Anterior cingulate cortex (tissue), 58 donors: ENCODE measurements at regions not wholly inside any gene's neighbourhood (a gene's known extent, or its start where the extent isn't known, plus 50 kb on each side); places are given as distances from the start of the nearest gene placed in this dataset.

Experiments
- DNase-seq, 58 donors: peaks; one replicate each; lab custom pipeline; 2025; lab: John Stamatoyannopoulos, UW

DNA sequence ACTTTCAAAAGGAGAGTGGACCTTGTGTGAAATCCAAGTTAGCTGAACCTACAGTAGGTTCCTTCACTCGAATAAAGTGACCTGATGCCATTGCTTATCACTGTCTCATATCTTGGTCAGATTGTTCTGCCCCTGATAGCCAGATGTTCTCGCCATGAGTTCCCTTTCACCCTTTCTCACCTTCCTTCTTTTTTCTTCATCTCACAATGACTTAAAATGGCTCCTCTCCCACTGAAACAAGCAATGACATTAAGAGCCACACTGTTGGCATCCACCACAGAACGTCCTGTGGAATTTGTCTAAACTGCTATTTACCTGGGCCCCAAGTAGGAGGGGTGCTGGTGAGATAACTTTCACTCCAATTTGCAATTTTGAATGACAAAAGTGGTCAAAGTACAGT, 227.6 kb upstream of the PPP1R2C start:
- DNase-seq, result no peak

DNA sequence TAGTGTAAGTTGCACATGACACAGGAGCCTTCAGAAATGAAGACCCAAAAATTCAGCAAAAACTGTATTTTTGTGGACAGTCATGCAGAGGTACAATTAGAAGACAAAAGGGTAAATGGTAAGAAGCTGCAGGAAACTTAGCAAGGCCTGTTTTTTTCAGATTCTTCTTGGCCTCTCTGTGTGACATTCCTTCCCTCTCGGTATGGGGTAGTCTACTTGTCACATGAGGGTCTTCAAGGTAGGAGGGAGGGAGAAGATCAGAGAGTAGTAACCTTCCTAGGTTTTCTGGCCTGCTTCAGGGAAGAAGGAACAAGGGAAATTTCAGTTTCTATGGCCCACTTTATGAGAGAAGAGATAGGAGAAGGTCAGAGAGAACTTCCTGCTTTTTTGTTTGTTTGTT, 230.4 kb upstream of the PPP1R2C start:
- no peak for DNase-seq

DNA sequence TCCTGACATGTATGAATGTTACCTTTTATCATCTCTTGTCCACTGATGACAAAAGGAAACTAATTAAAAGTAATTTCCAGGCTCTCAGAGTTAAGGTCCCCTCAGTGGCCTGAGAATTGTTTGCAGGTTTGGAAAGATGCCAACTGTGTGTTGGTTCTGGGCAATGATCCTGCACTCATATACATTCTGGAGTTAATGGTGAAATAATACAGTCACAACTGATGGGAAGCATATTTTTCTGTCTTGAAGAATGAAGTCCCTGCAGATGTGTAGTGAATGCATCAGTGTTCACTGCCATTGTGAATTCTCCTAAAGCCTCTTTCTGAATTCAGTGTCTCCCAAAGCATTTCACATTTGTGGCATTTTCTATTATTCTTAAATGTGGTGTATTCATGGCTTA, 238.1 kb upstream of the PPP1R2C start:
- no peak for DNase-seq

DNA sequence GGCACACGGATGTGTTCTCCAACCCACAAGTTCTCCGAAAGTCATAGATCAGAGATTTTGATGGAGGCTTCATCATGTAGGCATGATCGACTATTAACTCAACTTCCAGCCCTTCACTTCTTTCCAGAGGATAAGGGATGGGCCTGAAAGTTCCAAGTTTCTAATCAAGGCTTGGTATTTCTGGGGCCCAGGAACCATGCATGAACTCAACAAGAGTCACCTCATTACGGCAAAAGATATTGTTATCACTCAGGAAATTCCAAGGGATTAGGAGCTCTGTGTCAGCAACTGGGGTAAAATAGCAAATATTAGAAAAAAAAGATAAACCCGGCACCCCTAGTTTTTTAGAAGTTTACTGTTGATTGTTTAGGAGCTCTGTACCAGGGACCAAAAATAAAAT, 240.1 kb upstream of the PPP1R2C start:
- no peak for DNase-seq

DNA sequence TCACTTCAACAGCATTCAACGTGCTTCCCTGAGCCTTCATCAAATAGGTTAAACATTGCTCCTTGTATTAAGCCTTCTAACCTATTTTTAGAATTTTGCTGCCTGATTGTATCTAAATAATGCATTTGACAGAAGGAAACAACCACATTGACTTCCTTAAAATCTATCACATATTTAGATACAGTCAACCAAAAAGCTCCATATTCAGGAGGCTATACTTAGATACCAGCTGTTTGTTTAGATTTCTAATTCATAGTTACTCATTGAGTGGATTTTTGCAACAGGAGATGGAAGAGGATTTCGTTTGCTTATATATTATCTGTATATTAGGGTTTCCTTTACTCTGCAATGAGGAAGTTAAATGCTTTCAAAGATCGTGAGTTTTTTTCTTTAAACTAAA, 241.1 kb upstream of the PPP1R2C start:
- DNase-seq, result no peak

DNA sequence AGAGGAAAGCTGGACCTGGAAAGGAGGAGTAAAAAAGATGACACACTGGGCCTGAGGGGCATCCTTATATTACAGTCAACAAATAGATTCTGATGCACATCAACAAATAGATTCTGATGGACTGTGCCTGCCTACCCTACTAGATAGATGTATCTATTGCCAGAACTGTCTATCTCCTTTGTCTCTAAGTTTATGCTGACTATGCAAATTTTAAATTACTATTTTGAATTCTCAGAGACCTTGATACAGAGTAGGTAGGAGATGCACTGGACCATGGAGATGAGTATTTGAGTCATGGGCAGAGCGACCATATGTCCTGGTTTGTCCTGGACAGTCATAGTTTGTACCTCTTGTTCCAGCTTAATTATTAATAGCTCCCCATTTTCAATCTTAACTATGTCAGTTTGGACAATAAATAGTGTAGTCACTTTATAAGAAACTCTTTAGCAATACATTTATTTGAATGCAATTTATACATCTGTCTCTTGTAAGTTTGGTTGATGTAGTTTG, 247.9 kb upstream of the PPP1R2C start:
- no peak for DNase-seq

DNA sequence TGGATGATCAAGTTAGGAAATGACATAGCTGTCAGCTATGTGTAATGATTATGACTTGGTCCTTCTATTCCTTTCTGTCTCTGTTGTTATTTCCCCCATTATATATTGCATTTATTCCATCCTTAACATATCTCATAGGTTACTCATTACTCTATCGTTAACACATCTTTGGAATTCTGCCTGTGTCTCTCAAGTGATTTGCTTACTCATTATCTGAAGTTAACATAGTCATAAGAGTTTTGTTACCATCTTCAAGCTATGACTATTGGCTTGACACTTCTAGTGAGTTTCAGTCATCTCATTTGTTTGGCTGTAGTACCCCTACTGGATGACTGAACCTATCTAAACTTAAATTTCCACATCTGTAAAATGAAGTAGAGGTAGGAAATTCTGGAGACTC, 286.1 kb upstream of the PPP1R2C start:
- DNase-seq, result no peak

DNA sequence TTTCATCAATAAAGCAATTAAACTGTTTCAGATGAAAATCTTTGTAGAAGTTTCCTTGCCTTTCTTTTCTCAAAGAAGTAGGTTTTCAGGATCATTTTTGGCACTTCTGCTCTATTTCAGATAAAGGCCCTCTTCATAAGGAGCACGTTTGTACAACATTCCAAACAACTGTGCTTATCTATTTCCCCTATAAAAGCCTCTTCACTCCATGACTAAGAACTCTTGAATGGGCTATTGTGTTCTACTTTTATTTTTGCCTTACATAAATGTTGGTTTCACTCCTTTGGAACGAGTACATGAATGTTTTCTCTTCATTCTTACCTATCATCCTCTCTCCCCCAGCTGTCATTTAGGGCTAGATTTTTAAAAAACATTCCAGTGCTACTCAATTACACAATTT, 288.0 kb upstream of the PPP1R2C start:
- DNase-seq, result no peak

DNA sequence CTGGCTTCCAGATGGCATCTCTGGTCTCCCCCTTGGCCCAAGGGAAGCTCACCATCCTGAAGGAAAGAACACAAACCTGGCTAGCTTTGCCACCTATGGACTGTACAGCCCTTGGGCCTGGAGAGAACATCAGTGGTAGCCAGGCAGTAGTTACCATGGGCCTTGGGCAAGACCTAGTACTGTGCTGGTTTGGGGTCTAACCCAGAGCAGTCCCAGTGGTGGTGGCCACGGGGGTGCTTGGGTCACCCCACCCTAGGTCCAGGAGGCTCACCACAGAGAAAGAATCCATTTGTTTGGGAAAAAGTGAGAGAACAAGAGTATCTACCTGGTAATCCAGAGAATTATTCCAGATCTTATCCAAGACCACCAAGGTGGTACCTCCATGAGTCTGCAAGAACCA, 290.7 kb upstream of the PPP1R2C start:
- DNase-seq, result no peak

DNA sequence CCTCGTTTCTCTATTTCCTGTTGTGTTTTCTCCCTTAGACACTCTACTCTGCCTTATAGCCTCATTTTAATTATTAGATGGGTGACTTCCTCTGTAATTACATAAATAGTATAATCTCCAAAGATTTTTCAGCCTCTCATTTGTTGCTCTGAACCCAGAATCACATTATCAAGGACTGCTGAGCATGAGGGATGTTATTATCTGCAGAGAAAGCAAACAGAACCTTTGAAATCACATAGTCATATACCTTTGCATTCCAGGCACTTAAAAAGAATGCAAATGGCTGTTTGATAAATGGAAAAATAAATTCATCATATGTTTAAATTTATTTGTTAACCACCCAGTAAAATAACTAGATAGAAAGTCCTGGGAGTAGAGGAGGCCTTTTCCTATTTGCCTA, 305.1 kb upstream of the PPP1R2C start:
- DNase-seq, result no peak

DNA sequence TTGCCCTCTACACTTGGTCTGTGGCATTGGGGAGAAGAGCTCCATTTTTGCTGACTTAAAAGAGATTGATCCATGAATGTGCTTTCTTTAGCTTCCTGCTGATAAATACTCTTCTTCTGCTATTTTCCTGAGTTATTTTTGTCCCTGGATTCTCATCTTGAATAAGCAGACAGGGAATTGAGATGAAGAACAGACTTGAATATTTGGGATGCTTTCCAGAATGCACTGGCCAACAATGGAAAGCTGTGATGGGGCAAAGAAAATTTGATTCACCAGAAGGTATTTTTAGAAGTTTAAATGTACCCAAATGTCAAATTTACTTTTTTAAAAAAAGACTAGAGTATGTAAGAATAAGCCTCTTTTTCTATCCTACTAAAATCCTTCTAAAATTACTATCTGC, 309.9 kb upstream of the PPP1R2C start:
- no peak for DNase-seq

DNA sequence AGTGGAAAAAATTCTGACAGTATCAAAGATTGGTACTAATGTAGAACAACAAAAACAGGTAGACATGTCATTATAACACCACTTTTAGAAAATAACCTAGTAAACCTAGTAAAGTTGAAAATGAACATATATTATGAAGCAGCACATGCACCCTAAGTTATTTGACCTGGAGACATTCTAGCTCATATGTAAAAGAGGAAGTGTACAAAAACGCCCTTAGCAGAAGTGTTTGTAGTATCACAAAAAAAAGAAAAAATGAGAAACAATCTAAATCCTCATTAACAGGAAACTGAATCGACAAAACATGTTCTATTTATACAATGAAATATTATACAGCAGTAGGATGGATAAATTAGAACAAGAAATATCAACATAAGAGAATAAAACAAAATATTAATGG, 318.9 kb upstream of the PPP1R2C start:
- DNase-seq, result no peak

DNA sequence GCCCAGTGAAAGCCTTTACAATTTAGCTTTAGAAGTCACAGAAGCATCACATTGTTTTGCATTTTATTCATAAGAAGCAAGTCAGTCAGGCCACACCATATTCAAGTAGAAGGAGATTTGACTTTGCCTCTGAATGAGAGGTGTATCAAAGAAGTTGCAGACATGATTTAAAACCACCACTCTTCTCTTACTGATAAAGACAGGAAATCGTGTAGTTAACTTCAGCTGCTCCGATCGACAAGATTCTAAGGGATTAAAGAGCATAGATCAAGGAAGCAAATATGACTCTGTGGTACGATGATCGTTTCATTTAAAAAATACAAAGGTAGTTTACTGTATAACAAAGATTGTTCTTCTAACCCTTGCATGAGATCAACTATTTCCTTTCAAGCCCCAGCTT, 328.0 kb upstream of the PPP1R2C start:
- no peak for DNase-seq

DNA sequence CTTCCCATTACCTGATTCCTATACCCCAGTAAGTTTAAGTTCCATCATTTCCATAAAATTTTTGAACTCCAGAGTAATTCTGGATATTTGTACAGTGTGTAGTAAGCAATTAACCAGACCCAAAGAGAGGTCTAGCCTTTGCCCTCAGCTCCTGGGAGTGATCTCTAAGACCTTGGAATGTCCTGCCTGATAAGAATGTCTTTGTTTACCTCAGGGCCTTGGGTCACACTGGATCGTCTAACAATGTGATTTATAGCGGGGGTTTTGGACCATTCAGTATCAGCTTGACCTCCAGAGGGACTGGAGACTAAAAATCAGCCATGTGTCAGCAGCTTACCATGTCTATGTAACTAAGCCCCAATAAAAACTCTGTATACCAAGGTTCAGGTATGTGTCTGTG, 330.9 kb upstream of the PPP1R2C start:
- DNase-seq, result no peak

DNA sequence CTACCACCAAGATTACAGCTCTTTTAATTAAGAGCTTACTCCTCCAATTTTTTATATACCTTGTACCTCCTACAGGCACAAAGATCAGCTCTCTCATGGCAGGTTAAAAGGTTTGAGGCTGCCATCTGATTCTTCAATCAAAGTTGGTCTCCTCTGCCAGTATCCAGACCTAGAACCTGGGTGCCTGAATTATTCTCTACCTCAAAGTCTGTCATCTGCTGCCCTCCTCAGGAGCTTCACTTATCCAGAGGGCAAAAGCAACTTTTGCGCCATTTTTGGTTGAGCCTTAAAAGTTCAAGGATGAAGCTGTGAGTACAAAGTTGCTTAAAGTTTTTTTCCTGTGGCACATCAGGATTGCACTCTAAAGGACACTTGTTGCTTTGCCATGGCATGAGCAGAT, 343.7 kb upstream of the PPP1R2C start:
- no peak for DNase-seq

DNA sequence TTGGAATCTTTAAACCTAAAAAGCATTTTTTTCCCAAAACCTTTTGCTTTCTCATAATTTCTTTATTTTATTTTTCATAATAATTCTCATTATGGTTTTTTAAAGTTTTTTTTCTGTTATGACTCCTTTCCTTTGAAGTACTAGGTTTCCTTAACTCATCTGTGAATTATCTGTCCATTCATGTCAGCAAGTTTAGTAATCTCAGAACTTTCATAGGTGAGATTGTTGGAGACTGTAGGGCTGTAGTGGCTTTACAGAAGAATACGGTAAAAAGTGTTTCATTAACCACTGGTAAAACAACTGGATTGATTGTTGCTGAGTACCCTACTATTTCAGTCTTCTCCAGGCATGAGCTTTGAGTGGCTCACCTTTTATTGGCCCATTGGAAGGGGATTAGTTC, 361.7 kb upstream of the PPP1R2C start:
- no peak for DNase-seq

DNA sequence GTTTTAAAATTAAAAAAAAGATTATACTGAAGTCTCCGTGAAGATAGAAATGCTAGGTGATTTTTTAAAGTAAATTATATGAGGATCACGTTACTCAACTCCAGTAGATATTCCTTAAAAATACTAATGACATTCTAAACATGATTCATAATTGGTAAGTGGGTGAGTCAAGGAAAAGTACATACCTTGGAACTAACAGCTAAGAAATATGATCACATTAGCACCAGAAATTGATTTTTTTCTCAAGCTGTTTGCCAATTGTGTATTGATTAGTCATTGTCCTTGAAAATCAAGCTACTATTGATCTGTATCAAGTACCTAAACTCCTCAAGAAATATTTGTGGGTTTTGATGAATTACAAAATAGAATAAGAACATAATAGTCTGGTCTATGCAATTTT, 362.6 kb upstream of the PPP1R2C start:
- no peak for DNase-seq

DNA sequence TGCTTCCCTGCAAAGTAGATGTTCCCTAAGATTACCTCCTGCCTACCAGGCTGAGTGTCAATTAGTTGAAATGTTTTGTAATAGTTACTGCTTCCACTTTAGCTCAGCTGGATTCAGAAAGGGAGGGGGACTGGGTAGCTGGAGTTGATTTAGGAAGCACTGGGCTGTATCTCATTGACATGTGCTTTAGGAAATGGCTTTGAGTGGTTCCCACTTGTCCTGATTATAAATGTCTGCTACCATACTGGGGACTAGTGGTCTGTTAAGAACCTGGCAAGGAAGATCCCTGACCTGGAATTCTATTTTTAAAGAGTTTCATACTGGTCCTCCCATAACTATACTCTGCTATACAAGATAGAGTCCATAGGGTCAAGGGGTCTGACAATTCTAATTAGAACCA, 363.9 kb upstream of the PPP1R2C start:
- DNase-seq, result no peak

DNA sequence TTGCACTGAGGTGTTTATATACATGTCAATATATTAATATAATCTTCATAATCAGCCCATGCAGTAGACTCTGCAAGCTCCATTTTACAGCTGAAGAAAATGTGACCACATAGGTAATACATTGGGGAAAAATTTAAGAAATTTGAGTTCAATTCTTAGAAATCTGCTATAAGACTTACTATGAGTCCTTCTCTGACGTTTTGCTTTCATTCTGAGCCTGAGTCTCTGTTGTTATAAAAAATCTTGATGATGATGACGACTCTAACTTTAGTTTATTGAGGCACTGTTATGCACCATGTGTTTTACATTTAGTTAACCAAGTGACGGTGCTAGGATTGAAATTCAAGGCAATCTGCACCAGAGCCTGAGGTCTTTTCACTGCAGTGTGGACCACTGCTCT, 370.3 kb upstream of the PPP1R2C start:
- no peak for DNase-seq

DNA sequence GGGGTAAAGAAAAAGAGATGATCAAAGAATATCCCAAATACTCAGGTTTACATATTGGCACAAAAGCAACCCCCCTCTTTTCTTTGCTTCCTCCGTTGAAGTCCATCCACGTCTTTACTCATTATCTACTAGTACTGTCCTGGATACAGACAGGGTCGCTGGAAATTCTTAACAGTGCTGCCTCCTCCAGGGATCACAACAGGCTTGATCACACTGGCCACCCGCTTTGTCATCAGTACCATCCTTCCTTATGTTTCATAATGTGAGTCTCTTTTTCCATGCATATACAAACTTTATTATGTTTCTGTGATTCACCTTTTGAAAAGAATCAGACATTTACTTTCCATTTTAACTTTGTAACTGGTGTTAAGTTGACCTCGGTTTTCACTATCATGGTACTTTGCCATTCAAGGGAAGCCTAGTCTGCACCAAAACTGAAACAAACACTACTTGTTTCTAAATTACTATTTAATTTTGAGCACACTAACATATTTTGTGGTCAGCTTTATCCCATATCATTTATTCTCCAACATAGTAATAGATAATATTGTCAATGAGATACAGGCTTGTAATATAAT, 387.5 kb upstream of the PPP1R2C start:
- no peak for DNase-seq

DNA sequence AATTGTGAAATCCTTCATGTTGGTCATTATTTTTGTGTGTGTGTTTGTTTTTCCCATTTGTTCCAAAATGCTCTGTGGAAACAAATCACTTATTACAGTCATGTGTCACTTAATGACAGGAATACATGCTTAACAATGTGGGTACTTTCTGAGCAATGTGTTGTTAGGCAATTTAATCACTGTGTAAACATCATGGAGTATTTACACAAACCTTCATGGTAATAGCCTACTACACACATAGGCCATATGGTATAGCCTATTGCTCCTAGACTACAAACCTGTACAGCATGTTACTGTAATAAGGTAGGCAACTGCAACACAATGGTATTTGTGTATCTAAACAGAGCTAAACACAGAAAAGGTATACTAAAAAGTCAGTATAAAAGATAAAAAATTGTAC, 388.9 kb upstream of the PPP1R2C start:
- DNase-seq, result no peak

DNA sequence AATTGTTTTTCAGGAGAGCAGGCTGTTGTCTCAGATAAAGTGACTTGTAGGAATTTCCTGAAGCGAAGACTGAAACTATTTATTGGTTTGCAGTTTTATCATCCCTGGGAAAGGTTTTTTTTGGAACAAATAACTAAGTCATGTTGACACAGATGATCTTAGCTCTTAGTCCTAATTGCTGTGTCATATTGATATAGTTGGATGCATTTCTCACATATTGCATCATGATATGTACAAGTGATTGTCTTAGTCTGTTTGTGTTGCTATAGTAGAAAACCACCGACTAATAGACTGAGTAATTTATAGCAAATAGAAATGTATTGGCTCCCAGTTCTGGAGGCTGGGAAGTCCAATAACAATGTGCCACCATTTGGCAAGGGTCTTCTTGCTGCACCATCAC, 397.5 kb upstream of the PPP1R2C start:
- DNase-seq, result no peak

DNA sequence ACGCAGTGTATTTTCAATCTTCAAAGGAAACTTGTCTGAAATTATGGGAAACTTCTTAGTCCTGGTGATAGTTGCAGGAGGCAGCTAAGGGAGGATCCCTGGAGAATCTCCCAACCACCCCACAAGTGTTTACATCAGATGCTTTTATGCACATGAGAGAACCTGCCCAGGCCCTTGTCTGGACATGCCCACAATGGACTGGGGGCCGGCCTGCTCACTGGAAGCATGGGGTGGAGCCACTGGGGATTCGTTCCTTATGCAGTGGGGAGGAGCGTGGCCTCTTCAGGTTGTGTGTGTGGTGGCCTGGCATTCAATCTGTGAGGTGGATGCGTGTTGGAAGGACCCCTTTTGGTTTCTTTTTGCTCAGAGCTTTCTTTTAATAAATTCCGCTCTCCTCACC, 398.7 kb upstream of the PPP1R2C start:
- DNase-seq, result no peak
